ENCODE measurements at regions not wholly inside any gene's neighbourhood (a gene's known extent, or its start where the extent isn't known, plus 50 kb on each side); places are given as distances from the start of the nearest gene placed in this dataset.

DNA sequence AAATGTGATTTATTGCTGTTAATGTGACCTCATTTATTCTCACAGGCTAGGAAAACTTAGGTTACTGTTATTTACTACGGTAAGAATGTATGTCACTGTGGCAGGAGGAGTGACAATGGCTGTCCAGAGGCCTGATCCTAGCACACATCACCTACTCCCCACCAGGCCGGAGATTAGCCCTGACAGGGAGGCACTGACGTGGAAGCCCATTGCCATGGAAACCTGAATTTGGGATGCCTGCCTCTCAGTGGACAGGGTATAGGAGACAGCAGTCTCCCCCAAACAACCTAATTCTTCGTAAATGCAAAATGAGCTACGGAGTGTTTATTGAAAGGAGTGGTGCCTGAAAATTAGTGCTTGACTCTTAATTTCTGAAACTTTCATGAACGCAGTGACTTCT lies 87.6 kb upstream of the SMARCA2 start:
- TF ChIP-seq CTCF (IDR thresholded peaks at IDR 0.05) = no peak
- no peak for TF ChIP-seq POLR2AphosphoS5 (IDR thresholded peaks at IDR 0.05; ENCODE audit: low read depth, low read length)
- no peak for TF ChIP-seq CHD2 (IDR thresholded peaks at IDR 0.05; ENCODE audit: low read length, partially characterized antibody)
- TF ChIP-seq RCOR1 (IDR thresholded peaks at IDR 0.05; ENCODE audit: low read length) = no peak
- TF ChIP-seq REST (IDR thresholded peaks at IDR 0.05; ENCODE audit: low read depth, low read length) = no peak
- TF ChIP-seq EP300 (IDR thresholded peaks at IDR 0.05; ENCODE audit: borderline replicate concordance in 1 of 2, low read depth in 1 of 2, low read length in 1 of 2) = no peak
- TF ChIP-seq NRF1 (IDR thresholded peaks at IDR 0.05; ENCODE audit: low read depth, low read length) = no peak
